ENCODE measurements at regions not wholly inside any gene's neighbourhood (a gene's known extent, or its start where the extent isn't known, plus 50 kb on each side); places are given as distances from the start of the nearest gene placed in this dataset.

DNA sequence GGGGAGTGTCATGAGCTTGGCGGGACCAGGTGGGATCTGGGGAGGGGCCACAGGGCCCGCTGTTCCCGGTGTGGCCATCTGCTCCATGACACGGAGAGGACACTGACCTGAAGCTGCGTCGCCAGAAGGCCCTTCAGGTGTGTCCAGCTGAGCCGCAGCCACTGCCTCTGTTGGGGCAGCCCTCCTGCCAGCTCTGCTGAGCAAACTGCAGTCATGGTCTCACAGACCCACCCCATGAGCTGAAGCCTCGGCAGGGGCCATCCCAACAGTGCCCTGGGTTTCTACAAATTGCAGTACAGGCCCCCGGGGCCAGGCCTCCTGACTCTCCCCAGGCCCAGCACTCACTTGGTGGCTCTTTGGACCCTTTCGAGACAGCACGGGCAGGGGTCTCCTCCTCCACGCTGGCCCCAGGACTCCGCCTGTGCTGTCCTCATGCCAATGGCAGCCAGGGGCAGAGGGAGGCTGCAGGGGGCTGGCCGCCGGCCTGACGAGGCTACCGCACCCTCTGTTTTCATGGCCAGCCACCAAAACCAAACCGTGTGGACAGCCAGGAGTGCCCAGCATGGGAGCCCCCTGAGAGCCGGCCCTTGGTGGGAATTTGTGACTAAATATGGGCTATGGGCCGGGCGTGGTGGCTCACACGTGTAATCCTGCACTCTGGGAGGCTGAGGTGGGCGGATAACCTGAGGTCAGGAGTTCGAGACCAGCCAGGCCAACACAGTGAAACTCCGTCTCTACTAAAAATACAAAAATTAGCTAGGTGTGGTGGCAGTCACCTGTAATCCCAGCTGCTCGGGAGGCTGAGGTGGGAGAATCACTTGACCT is 175.2 kb upstream of the SALL3 start:
- no peaks in the 10 kb centered on the region for H4K20me1 ChIP-seq (ENCODE audit: insufficient read depth, low read length)
- no peak for TF ChIP-seq CTCF (IDR thresholded peaks at IDR 0.05)
- no peak overlapping the region for H3K4me2 ChIP-seq (replicated peaks; ENCODE audit: extremely low read depth, low read length, poor library complexity, severe bottlenecking)
- Mint-ChIP-seq H3K27me3 (ENCODE audit: low read depth in 3 of 3) (peaks cover 0 to 1% (median 0%) of the 10 kb centered on the region in 3 donors), H3K4me1 (peaks cover 6% of the 10 kb centered on the region), H3K27ac (no peak overlapping the region), H3K36me3 (no peaks in the 10 kb centered on the region), H3K4me3 (no peak overlapping the region), H3K9me3 (peaks cover 5 to 43% (median 15%) of the 10 kb centered on the region in 7 donors)
- H3K36me3 ChIP-seq (replicated peaks in 1 of 2; ENCODE audit: control insufficient read depth in 1 of 2, insufficient read depth in 2 of 2, low read length in 2 of 2): no peaks in the 10 kb centered on the region
- H2AFZ ChIP-seq (ENCODE audit: insufficient read depth, low read depth, low read length, poor library complexity, severe bottlenecking): no peak overlapping the region
- H3K79me2 ChIP-seq (ENCODE audit: insufficient read depth, low read length): no peaks in the 10 kb centered on the region
- peaks cover 23 to 30% of the 10 kb centered on the region in 2 donors for H3K9me3 ChIP-seq (replicated peaks in 1 of 2; ENCODE audit: control insufficient read depth in 1 of 2, insufficient read depth in 1 of 2, low read length in 2 of 2)
- no peak overlapping the region for H3K27ac ChIP-seq (ENCODE audit: low read depth in 1 of 2, low read length in 2 of 2)
- no peak overlapping the region for H3K4me3 ChIP-seq (replicated peaks in 1 of 3; ENCODE audit: low read depth in 2 of 3, low read length in 3 of 3)
- DNase-seq: no peak
- WGBS (ENCODE audit: insufficient coverage): 94% methylated on average over 21 of the region's 26 CpGs
- no peaks in the 10 kb centered on the region for H3K4me1 ChIP-seq (ENCODE audit: control insufficient read depth in 1 of 2, insufficient read depth in 2 of 2, low read length in 2 of 2)
- intact Hi-C loops (cut with micrococcal nuclease): no loop called here
- no peak overlapping the region for H3K9ac ChIP-seq (ENCODE audit: insufficient read depth, low read length, poor library complexity, severe bottlenecking)
- no peaks in the 10 kb centered on the region for H3K27me3 ChIP-seq (ENCODE audit: control insufficient read depth in 2 of 2, insufficient read depth in 2 of 2, low read length in 2 of 2)

DNA sequence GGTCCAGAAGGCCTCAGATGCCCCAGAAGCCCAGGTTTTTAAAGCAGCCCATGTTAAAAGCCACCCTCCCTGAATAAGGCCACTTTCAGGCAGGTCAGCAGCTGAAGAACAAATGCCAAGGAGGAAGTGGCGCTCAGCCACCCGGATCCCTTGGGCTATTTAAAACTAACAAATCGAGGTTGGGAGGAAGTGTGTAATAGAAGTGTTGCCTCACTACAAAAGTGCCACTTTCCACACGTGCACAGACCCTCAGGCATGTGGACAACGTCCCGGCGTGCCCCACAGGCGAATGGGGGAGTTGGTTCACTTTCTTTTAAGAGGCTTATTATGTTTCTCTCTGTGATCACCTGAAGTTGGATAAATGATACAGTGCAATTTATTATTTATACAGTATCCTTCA is 173.8 kb upstream of the SALL3 start:
- Mint-ChIP-seq H3K4me3 (no peak overlapping the region), H3K27ac (no peak overlapping the region), H3K4me1 (peaks cover 6% of the 10 kb centered on the region), H3K27me3 (ENCODE audit: low read depth in 3 of 3) (no peaks in the 10 kb centered on the region), H3K9me3 (peaks cover 11 to 53% (median 24%) of the 10 kb centered on the region in 7 donors), H3K36me3 (no peaks in the 10 kb centered on the region)
- no peaks in the 10 kb centered on the region for H4K20me1 ChIP-seq (ENCODE audit: insufficient read depth, low read length)
- DNase-seq: no peak
- no peak overlapping the region for H3K9ac ChIP-seq (ENCODE audit: insufficient read depth, low read length, poor library complexity, severe bottlenecking)
- no peaks in the 10 kb centered on the region for H3K36me3 ChIP-seq (replicated peaks in 1 of 2; ENCODE audit: control insufficient read depth in 1 of 2, insufficient read depth in 2 of 2, low read length in 2 of 2)
- H3K27ac ChIP-seq (ENCODE audit: low read depth in 1 of 2, low read length in 2 of 2): no peak overlapping the region
- H3K4me1 ChIP-seq (ENCODE audit: control insufficient read depth in 1 of 2, insufficient read depth in 2 of 2, low read length in 2 of 2): no peaks in the 10 kb centered on the region
- intact Hi-C loops (cut with micrococcal nuclease): no loop called here
- H3K9me3 ChIP-seq (replicated peaks in 1 of 2; ENCODE audit: control insufficient read depth in 1 of 2, insufficient read depth in 1 of 2, low read length in 2 of 2): peaks cover 32 to 44% of the 10 kb centered on the region in 2 donors
- H3K4me3 ChIP-seq (replicated peaks in 1 of 3; ENCODE audit: low read depth in 2 of 3, low read length in 3 of 3): no peak overlapping the region
- no peak overlapping the region for H2AFZ ChIP-seq (ENCODE audit: insufficient read depth, low read depth, low read length, poor library complexity, severe bottlenecking)
- no peaks in the 10 kb centered on the region for H3K27me3 ChIP-seq (ENCODE audit: control insufficient read depth in 2 of 2, insufficient read depth in 2 of 2, low read length in 2 of 2)
- no CpG with 5 or more reads among the region's 8 CpGs for WGBS (ENCODE audit: insufficient coverage)
- H3K4me2 ChIP-seq (replicated peaks; ENCODE audit: extremely low read depth, low read length, poor library complexity, severe bottlenecking): no peak overlapping the region
- H3K79me2 ChIP-seq (ENCODE audit: insufficient read depth, low read length): no peaks in the 10 kb centered on the region
- no peak for TF ChIP-seq CTCF (IDR thresholded peaks at IDR 0.05)
